WTC11 (cell line): ENCODE measurements at regions not wholly inside any gene's neighbourhood (a gene's known extent, or its start where the extent isn't known, plus 50 kb on each side); places are given as distances from the start of the nearest gene placed in this dataset.

Source experiments
- NR1H2 ChIP-seq: sonication (generic); formaldehyde crosslinking; IDR thresholded peaks from 2 replicates; pipeline ENCODE4 v1.9.0; 2021; ENCODE audit warnings: mild to moderate bottlenecking, moderate library complexity, missing genetic modification reagents
- TEAD4 ChIP-seq: sonication (generic); formaldehyde crosslinking; IDR thresholded peaks from 2 replicates; pipeline ENCODE4 v1.8.0; 2022; ENCODE audit warnings: mild to moderate bottlenecking, missing genetic modification reagents
- ZNF317 ChIP-seq: sonication (generic); formaldehyde crosslinking; IDR thresholded peaks from 2 replicates; pipeline ENCODE4 v1.8.1; 2023; ENCODE audit warnings: low read depth, mild to moderate bottlenecking, moderate library complexity, missing genetic modification reagents, borderline replicate concordance
- TF ChIP-seq, protein P1 (sequence below): fragments of 200-600 bp; IDR thresholded peaks from 2 replicates; pipeline ENCODE4 v1.8.0; 2022; ENCODE audit warnings: antibody characterized with exemption
- TF ChIP-seq, protein P2 (sequence below): sonication (generic); formaldehyde crosslinking; conservative IDR thresholded peaks from 2 replicates; pipeline ENCODE4 v1.8.1; 2023; ENCODE audit warnings: mild to moderate bottlenecking, low read depth, missing genetic modification reagents, moderate library complexity
- TF ChIP-seq, protein P3 (sequence below): sonication (generic); formaldehyde crosslinking; IDR thresholded peaks from 2 replicates; pipeline ENCODE4 v1.8.0; 2023; ENCODE audit warnings: missing genetic modification reagents, mild to moderate bottlenecking, borderline replicate concordance
- TF ChIP-seq, protein P4 (sequence below): sonication (generic); formaldehyde crosslinking; IDR thresholded peaks from 2 replicates; pipeline ENCODE4 v1.8.0; 2022; ENCODE audit warnings: mild to moderate bottlenecking, missing genetic modification reagents

DNA sequence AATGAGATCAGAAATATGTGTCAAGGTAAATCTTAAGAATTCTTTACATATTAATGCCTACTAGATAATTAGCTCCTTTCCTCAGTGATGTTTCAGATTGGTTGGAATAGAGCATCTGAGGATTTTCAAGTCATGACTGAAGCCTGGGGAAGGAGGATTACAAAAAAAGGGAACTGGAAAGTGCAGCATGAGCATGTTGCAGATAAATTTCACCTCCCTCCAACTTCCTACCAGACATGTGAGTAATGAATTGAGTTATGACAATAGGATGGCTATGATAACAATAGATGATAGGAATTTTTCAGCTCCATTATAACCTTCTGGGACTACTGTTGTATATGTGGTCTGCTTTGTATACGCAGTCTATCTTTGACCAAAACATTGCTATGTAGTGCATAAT is 104.2 kb upstream of the RAB18 start:
- TF ChIP-seq, protein P1, sequence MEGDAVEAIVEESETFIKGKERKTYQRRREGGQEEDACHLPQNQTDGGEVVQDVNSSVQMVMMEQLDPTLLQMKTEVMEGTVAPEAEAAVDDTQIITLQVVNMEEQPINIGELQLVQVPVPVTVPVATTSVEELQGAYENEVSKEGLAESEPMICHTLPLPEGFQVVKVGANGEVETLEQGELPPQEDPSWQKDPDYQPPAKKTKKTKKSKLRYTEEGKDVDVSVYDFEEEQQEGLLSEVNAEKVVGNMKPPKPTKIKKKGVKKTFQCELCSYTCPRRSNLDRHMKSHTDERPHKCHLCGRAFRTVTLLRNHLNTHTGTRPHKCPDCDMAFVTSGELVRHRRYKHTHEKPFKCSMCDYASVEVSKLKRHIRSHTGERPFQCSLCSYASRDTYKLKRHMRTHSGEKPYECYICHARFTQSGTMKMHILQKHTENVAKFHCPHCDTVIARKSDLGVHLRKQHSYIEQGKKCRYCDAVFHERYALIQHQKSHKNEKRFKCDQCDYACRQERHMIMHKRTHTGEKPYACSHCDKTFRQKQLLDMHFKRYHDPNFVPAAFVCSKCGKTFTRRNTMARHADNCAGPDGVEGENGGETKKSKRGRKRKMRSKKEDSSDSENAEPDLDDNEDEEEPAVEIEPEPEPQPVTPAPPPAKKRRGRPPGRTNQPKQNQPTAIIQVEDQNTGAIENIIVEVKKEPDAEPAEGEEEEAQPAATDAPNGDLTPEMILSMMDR = no peak
- TF ChIP-seq, protein P2, sequence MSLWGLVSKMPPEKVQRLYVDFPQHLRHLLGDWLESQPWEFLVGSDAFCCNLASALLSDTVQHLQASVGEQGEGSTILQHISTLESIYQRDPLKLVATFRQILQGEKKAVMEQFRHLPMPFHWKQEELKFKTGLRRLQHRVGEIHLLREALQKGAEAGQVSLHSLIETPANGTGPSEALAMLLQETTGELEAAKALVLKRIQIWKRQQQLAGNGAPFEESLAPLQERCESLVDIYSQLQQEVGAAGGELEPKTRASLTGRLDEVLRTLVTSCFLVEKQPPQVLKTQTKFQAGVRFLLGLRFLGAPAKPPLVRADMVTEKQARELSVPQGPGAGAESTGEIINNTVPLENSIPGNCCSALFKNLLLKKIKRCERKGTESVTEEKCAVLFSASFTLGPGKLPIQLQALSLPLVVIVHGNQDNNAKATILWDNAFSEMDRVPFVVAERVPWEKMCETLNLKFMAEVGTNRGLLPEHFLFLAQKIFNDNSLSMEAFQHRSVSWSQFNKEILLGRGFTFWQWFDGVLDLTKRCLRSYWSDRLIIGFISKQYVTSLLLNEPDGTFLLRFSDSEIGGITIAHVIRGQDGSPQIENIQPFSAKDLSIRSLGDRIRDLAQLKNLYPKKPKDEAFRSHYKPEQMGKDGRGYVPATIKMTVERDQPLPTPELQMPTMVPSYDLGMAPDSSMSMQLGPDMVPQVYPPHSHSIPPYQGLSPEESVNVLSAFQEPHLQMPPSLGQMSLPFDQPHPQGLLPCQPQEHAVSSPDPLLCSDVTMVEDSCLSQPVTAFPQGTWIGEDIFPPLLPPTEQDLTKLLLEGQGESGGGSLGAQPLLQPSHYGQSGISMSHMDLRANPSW (CRISPR knock-in tag) = no peak
- TF ChIP-seq, protein P3, sequence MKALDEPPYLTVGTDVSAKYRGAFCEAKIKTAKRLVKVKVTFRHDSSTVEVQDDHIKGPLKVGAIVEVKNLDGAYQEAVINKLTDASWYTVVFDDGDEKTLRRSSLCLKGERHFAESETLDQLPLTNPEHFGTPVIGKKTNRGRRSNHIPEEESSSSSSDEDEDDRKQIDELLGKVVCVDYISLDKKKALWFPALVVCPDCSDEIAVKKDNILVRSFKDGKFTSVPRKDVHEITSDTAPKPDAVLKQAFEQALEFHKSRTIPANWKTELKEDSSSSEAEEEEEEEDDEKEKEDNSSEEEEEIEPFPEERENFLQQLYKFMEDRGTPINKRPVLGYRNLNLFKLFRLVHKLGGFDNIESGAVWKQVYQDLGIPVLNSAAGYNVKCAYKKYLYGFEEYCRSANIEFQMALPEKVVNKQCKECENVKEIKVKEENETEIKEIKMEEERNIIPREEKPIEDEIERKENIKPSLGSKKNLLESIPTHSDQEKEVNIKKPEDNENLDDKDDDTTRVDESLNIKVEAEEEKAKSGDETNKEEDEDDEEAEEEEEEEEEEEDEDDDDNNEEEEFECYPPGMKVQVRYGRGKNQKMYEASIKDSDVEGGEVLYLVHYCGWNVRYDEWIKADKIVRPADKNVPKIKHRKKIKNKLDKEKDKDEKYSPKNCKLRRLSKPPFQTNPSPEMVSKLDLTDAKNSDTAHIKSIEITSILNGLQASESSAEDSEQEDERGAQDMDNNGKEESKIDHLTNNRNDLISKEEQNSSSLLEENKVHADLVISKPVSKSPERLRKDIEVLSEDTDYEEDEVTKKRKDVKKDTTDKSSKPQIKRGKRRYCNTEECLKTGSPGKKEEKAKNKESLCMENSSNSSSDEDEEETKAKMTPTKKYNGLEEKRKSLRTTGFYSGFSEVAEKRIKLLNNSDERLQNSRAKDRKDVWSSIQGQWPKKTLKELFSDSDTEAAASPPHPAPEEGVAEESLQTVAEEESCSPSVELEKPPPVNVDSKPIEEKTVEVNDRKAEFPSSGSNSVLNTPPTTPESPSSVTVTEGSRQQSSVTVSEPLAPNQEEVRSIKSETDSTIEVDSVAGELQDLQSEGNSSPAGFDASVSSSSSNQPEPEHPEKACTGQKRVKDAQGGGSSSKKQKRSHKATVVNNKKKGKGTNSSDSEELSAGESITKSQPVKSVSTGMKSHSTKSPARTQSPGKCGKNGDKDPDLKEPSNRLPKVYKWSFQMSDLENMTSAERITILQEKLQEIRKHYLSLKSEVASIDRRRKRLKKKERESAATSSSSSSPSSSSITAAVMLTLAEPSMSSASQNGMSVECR (CRISPR knock-in tag) = no peak
- TF ChIP-seq NR1H2 (CRISPR knock-in tag) (no peak), ZNF317 (no peak), TEAD4 (CRISPR knock-in tag) (no peak)
- TF ChIP-seq, protein P4, sequence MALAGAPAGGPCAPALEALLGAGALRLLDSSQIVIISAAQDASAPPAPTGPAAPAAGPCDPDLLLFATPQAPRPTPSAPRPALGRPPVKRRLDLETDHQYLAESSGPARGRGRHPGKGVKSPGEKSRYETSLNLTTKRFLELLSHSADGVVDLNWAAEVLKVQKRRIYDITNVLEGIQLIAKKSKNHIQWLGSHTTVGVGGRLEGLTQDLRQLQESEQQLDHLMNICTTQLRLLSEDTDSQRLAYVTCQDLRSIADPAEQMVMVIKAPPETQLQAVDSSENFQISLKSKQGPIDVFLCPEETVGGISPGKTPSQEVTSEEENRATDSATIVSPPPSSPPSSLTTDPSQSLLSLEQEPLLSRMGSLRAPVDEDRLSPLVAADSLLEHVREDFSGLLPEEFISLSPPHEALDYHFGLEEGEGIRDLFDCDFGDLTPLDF (CRISPR knock-in tag) = no peak
